Psoas muscle (tissue), 7 donors: ENCODE measurements at regions not wholly inside any gene's neighbourhood (a gene's known extent, or its start where the extent isn't known, plus 50 kb on each side); places are given as distances from the start of the nearest gene placed in this dataset.

Source experiments
- ATAC-seq, 4 donors: fragments of 200-7000 bp; cut with Tn5 transposase; one replicate each; pipeline ENCODE4 v1.9.1; 2020; ENCODE audit warnings: moderate library complexity in 3 of 4, mild to moderate bottlenecking in 2 of 4
- DNase-seq, 2 donors: peaks; one replicate each; pipeline ENCODE4 v3.0.0-alpha.2; 2020
- H3K27ac ChIP-seq: fragments of 200-600 bp; one replicate; pipeline ENCODE4 v1.8.0; 2022
- H3K27me3 ChIP-seq, 3 donors: fragments of 200-600 bp in 1 of 3; one replicate each; pipeline versions ENCODE4 v1.6.1 to v1.8.0; 2013 to 2022; ENCODE audit warnings: low read length in 2 of 3, mild to moderate bottlenecking in 2 of 3, moderate library complexity in 1 of 3; ENCODE audit not compliant: insufficient read depth in 3 of 3
- H3K36me3 ChIP-seq, 2 donors: fragments of 200-600 bp in 1 of 2; one replicate each; pipeline versions ENCODE4 v1.6.1 to v1.8.0; 2013 to 2022; ENCODE audit warnings: low read depth in 1 of 2, mild to moderate bottlenecking in 1 of 2, moderate library complexity in 1 of 2; ENCODE audit not compliant: insufficient read depth in 1 of 2
- H3K4me1 ChIP-seq: fragments of 200-600 bp; one replicate; pipeline ENCODE4 v1.8.0; 2022
- H3K4me3 ChIP-seq: fragments of 200-600 bp; one replicate; pipeline ENCODE4 v1.8.0; 2022; ENCODE audit warnings: mild to moderate bottlenecking
- H3K9me3 ChIP-seq: fragments of 200-600 bp; one replicate; pipeline ENCODE4 v1.8.0; 2022
- CTCF ChIP-seq: fragments of 200-600 bp; IDR thresholded peaks from one replicate; pipeline ENCODE4 v1.8.0; 2022; ENCODE audit warnings: antibody characterized with exemption
- WGBS, 3 donors: extraction: QIAGEN DNeasy Blood & Tissue Kit; methylation state at CpG; one replicate each; pipeline versions ENCODE4 v1.1.6 to v1.1.7; 2013; 5-methylcytosine and 5-hydroxymethylcytosine counted together
- intact Hi-C, 2 donors: fragments of 100-400 bp; cut with DNase I; formaldehyde crosslinking; loops; one replicate each; pipeline versions ENCODE4 v1.11.0 to v1.14.2; 2022
- donor health status: healthy with polysubstance abuse.
- donor health status: DM: no; HTN: no; CAD: no; lungs with moderate emphysema.
- donor health status: Bipolar disorder and iron deficiency.
- donor health status: healthy.
- donor health status: DM: yes; HTN: yes; CAD: no.
- donor health status: DM: no; HTN: no; CAD: no.
- donor health status: DM: yes; HTN: yes; CAD: no.

- Histone ChIP-seq H3K27ac (no peak overlapping the region), H3K27me3 (no peaks in the 10 kb centered on the region), H3K36me3 (no peaks in the 10 kb centered on the region), H3K9me3 (no peaks in the 10 kb centered on the region), H3K4me1 (no peaks in the 10 kb centered on the region), H3K4me3 (no peak overlapping the region)
- ATAC-seq, result no peak
- WGBS, 3 donors, result 59 to 63% (median 60%) methylated on average over 5 of the region's 5 CpGs
- no peak for DNase-seq
- intact Hi-C loops, result no loop called here
- TF ChIP-seq CTCF, result no peak
Observed at GRCh38 chr14:44384093-44384492, 123.0 kb downstream of the FSCB start.

GRCh38 chr14:44383636-44384035 lies 123.4 kb downstream of the FSCB start:
- ATAC-seq (no peak), DNase-seq (no peak)
- no peaks in the 10 kb centered on the region for H3K36me3 ChIP-seq
- no peaks in the 10 kb centered on the region for H3K4me1 ChIP-seq
- no peaks in the 10 kb centered on the region for H3K9me3 ChIP-seq
- TF ChIP-seq CTCF, result no peak
- no peak overlapping the region for H3K27ac ChIP-seq
- intact Hi-C loops, result no loop called here
- H3K4me3 ChIP-seq, result no peak overlapping the region
- no peaks in the 10 kb centered on the region for H3K27me3 ChIP-seq

- Histone ChIP-seq H3K36me3 (no peaks in the 10 kb centered on the region), H3K9me3 (peaks cover 7% of the 10 kb centered on the region), H3K27ac (no peak overlapping the region), H3K27me3 (no peaks in the 10 kb centered on the region), H3K4me1 (no peaks in the 10 kb centered on the region), H3K4me3 (no peak overlapping the region)
- no peak for TF ChIP-seq CTCF
- intact Hi-C loops, result no loop called here
- 63 to 73% (median 68%) methylated on average over 5 of the region's 5 CpGs for WGBS, 3 donors
- DNase-seq (no peak), ATAC-seq (no peak)
Observed at GRCh38 chr14:44379292-44379977, 127.6 kb downstream of the FSCB start.

GRCh38 chr14:44374906-44375305 lies 132.2 kb downstream of the FSCB start:
- H3K9me3 ChIP-seq, result peaks cover 7% of the 10 kb centered on the region
- H3K4me1 ChIP-seq, result no peaks in the 10 kb centered on the region
- DNase-seq, result no peak
- ATAC-seq, result no peak
- no peak overlapping the region for H3K27ac ChIP-seq
- TF ChIP-seq CTCF, result no peak
- WGBS, 3 donors, result 65 to 77% (median 68%) methylated on average over 1 of the region's 1 CpG
- H3K4me3 ChIP-seq, result no peak overlapping the region
- no peaks in the 10 kb centered on the region for H3K36me3 ChIP-seq
- no peaks in the 10 kb centered on the region for H3K27me3 ChIP-seq
- intact Hi-C loops, result no loop called here
